H1 (cell line): ENCODE measurements at regions not wholly inside any gene's neighbourhood (a gene's known extent, or its start where the extent isn't known, plus 50 kb on each side); places are given as distances from the start of the nearest gene placed in this dataset.

ENCODE experiments used
- CTCF ChIA-PET: fragments of 300-600 bp; sonication (Branson Sonifier 250); formaldehyde crosslinking; loops from one replicate; lab custom pipeline; 2021; ENCODE audit not compliant: partially characterized antibody; lab: Charles Lee
- POLR2A ChIA-PET: fragments of 300-600 bp; sonication (Branson Sonifier 250); formaldehyde crosslinking; loops from one replicate; lab custom pipeline; 2021; ENCODE audit warnings: inconsistent platforms; ENCODE audit not compliant: partially characterized antibody; lab: Charles Lee
- DNase-seq, 2 experiments: peaks; one replicate each; pipeline versions ENCODE4 v3.0.0 to v3.0.0-alpha.2; 2010 to 2022; ENCODE audit warnings: low spot score in 2 of 2, low read depth in 1 of 2, mixed read lengths in 1 of 2
- FAIRE-seq: peaks from 2 replicates; lab custom pipeline; 2011; peaks lifted over from hg19 to GRCh38; lab: Jason Lieb, UNC
- H2AFZ ChIP-seq: 2 replicates; pipeline ENCODE4 v1.8.1; 2012; ENCODE audit warnings: low read length, inconsistent platforms
- H2AK5ac ChIP-seq: 2 replicates; pipeline ENCODE4 v1.6.1; 2013; ENCODE audit warnings: low read depth, low read length
- H2BK120ac ChIP-seq: replicated peaks from 2 replicates; pipeline ENCODE3; 2013; ENCODE audit warnings: low read depth, low read length, inconsistent platforms
- H2BK12ac ChIP-seq: 2 replicates; pipeline ENCODE4 v1.6.1; 2013; ENCODE audit warnings: low read depth, low read length
- H2BK15ac ChIP-seq: 2 replicates; pipeline ENCODE4 v1.6.1; 2013; ENCODE audit warnings: low read length
- H2BK20ac ChIP-seq: 2 replicates; pipeline ENCODE4 v1.6.1; 2013; ENCODE audit warnings: low read length
- H2BK5ac ChIP-seq: 2 replicates; pipeline ENCODE4 v1.6.1; 2013; ENCODE audit warnings: low read depth, low read length
- H3K14ac ChIP-seq: 2 replicates; pipeline ENCODE4 v1.6.1; 2013; ENCODE audit warnings: inconsistent platforms; ENCODE audit not compliant: insufficient read length
- H3K18ac ChIP-seq: 2 replicates; pipeline ENCODE4 v1.6.1; 2013; ENCODE audit warnings: low read length; ENCODE audit errors: extremely low read depth
- H3K23ac ChIP-seq: 2 replicates; pipeline ENCODE4 v1.6.1; 2013; ENCODE audit warnings: inconsistent platforms; ENCODE audit not compliant: insufficient read length
- H3K23me2 ChIP-seq: 2 replicates; pipeline ENCODE4 v1.6.1; 2013; ENCODE audit warnings: low read depth, low read length
- H3K27ac ChIP-seq: 2 replicates; pipeline ENCODE4 v1.6.1; 2011; ENCODE audit warnings: low read depth, low read length, inconsistent platforms
- H3K27me3 ChIP-seq, 4 experiments: replicated peaks in 1 of 4; 1 replicate in 1 of 4; 2 replicates in 3 of 4; pipeline versions ENCODE4 v1.6.1 to v1.8.1; 2011 to 2013; ENCODE audit warnings: low read length in 3 of 4, mild to moderate bottlenecking in 3 of 4, inconsistent platforms in 2 of 4, mixed read lengths in 2 of 4, moderate library complexity in 1 of 4; ENCODE audit not compliant: control insufficient read depth in 3 of 4, insufficient read depth in 3 of 4; ENCODE audit errors: extremely low read depth in 1 of 4
- H3K36me3 ChIP-seq, 4 experiments: 2 replicates each; pipeline versions ENCODE4 v1.6.1 to v1.8.1; 2011 to 2013; ENCODE audit warnings: mild to moderate bottlenecking in 4 of 4, low read length in 3 of 4, moderate library complexity in 2 of 4, control low read depth in 1 of 4, inconsistent platforms in 1 of 4; ENCODE audit not compliant: insufficient read depth in 4 of 4, control insufficient read depth in 2 of 4
- H3K4ac ChIP-seq: replicated peaks from 2 replicates; pipeline ENCODE3; 2013; ENCODE audit warnings: low read length, low read depth, mixed read lengths, inconsistent platforms; ENCODE audit not compliant: insufficient read length
- H3K4me1 ChIP-seq, 4 experiments: replicated peaks in 1 of 4; 1 replicate in 1 of 4; 2 replicates in 3 of 4; pipeline versions ENCODE4 v1.6.1 to v1.8.1; 2011 to 2013; ENCODE audit warnings: low read length in 3 of 4, inconsistent platforms in 2 of 4, mixed read lengths in 1 of 4; ENCODE audit not compliant: insufficient read depth in 4 of 4, control insufficient read depth in 3 of 4
- H3K4me2 ChIP-seq, 2 experiments: 2 replicates each; pipeline versions ENCODE4 v1.6.1 to v1.8.1; 2011 to 2013; ENCODE audit warnings: low read depth in 2 of 2, low read length in 2 of 2, control low read depth in 1 of 2, inconsistent platforms in 1 of 2, mild to moderate bottlenecking in 1 of 2; ENCODE audit not compliant: insufficient read depth in 1 of 2
- H3K4me3 ChIP-seq, 4 experiments: fragments of 200-600, 300-600 bp in 1 of 4; sonication (generic), shearing (Covaris generic), sonication (Bioruptor Twin) in 1 of 4; 2 replicates each; pipeline versions ENCODE4 v1.5.1 to v1.8.1; 2011 to 2016; ENCODE audit warnings: low read length in 4 of 4, low read depth in 3 of 4, control low read depth in 2 of 4, inconsistent platforms in 2 of 4, mild to moderate bottlenecking in 2 of 4, mixed read lengths in 1 of 4, moderate library complexity in 1 of 4; ENCODE audit not compliant: insufficient read depth in 2 of 4; ENCODE audit errors: extremely low read depth in 1 of 4
- H3K56ac ChIP-seq: replicated peaks from 2 replicates; pipeline ENCODE3; 2013; ENCODE audit warnings: low read depth, mild to moderate bottlenecking, mixed read lengths, low read length, inconsistent platforms; ENCODE audit not compliant: insufficient read length
- H3K79me1 ChIP-seq: 2 replicates; pipeline ENCODE4 v1.6.1; 2013; ENCODE audit warnings: low read depth, low read length, control low read depth
- H3K79me2 ChIP-seq, 2 experiments: 2 replicates each; pipeline versions ENCODE4 v1.6.1 to v1.8.1; 2012 to 2013; ENCODE audit warnings: low read length in 2 of 2, mild to moderate bottlenecking in 2 of 2, inconsistent platforms in 1 of 2; ENCODE audit not compliant: insufficient read depth in 2 of 2, control insufficient read depth in 1 of 2
- H3K9ac ChIP-seq, 4 experiments: replicated peaks in 1 of 4; 1 replicate in 1 of 4; 2 replicates in 3 of 4; pipeline versions ENCODE4 v1.6.1 to v1.8.1; 2011 to 2013; ENCODE audit warnings: low read depth in 3 of 4, low read length in 3 of 4, control low read depth in 2 of 4, mild to moderate bottlenecking in 2 of 4, moderate library complexity in 2 of 4, inconsistent platforms in 1 of 4; ENCODE audit errors: extremely low read depth in 1 of 4
- H3K9me3 ChIP-seq, 2 experiments: 2 replicates each; pipeline versions ENCODE4 v1.6.1 to v1.8.1; 2012 to 2013; ENCODE audit warnings: mild to moderate bottlenecking in 2 of 2, moderate library complexity in 2 of 2, control low read depth in 1 of 2, inconsistent platforms in 1 of 2, low read depth in 1 of 2, low read length in 1 of 2, mixed read lengths in 1 of 2; ENCODE audit not compliant: insufficient read depth in 2 of 2
- H4K20me1 ChIP-seq, 2 experiments: replicated peaks in 1 of 2; 2 replicates each; pipeline versions ENCODE3 to v1.8.1; 2011 to 2013; ENCODE audit warnings: inconsistent platforms in 2 of 2, low read length in 2 of 2, mild to moderate bottlenecking in 1 of 2; ENCODE audit not compliant: insufficient read depth in 2 of 2, control insufficient read depth in 1 of 2
- H4K5ac ChIP-seq: 2 replicates; pipeline ENCODE4 v1.6.1; 2013; ENCODE audit warnings: low read length, low read depth, mixed read lengths, inconsistent platforms; ENCODE audit not compliant: insufficient read length
- H4K8ac ChIP-seq: 2 replicates; pipeline ENCODE4 v1.8.0; 2013; ENCODE audit warnings: mild to moderate bottlenecking, moderate library complexity, low read length, inconsistent platforms; ENCODE audit not compliant: insufficient read depth; ENCODE audit errors: extremely low read depth
- H4K91ac ChIP-seq: replicated peaks from 2 replicates; pipeline ENCODE3; 2013; ENCODE audit warnings: low read length, mixed read lengths, inconsistent platforms; ENCODE audit not compliant: insufficient read length
- FOSL1 ChIP-seq: IDR thresholded peaks from 2 replicates; pipeline ENCODE4 v1.6.1; 2011; ENCODE audit warnings: mild to moderate bottlenecking, low read depth, low read length, moderate library complexity; ENCODE audit not compliant: insufficient read depth
- WGBS, 2 experiments: shearing (Covaris generic) in 1 of 2; methylation state at CpG; one replicate each; pipeline versions ENCODE4 v1.1.6 to v1.1.7; 2013 to 2015; ENCODE audit warnings: low lambda C conversion rate in 2 of 2, mixed read lengths in 2 of 2, inconsistent platforms in 1 of 2, low coverage in 1 of 2, missing lambda C conversion rate in 1 of 2; ENCODE audit not compliant: insufficient replicate concordance in 2 of 2, insufficient coverage in 1 of 2, insufficient read length in 1 of 2; ENCODE audit errors: extremely low coverage in 1 of 2, missing lambda C conversion rate in 1 of 2; 5-methylcytosine and 5-hydroxymethylcytosine counted together

- CTCF ChIA-PET = interaction anchor here (0.6 kb wide), 1 partner anchor 86 kb away, joined by 3 read pairs; no protein-coding TSS in a partner anchor
- Histone ChIP-seq H2AFZ (no peak overlapping the region; the same call in 1 of the 2 replicates), H2BK20ac (no peak overlapping the region), H3K9ac (no peak overlapping the region), H3K36me3 (no peaks in the 10 kb centered on the region), H2BK5ac (no peak overlapping the region), H3K4me1 (no peaks in the 10 kb centered on the region), H4K20me1 (no peaks in the 10 kb centered on the region), H4K5ac (no peak overlapping the region)
- no peak for TF ChIP-seq FOSL1
- TF ChIP-seq, all 59 proteins: peak for 0
- Histone ChIP-seq H3K4me2 (no peak overlapping the region), H3K79me1 (no peaks in the 10 kb centered on the region), H3K9me3 (no peaks in the 10 kb centered on the region), H3K23ac (no peak overlapping the region), H4K91ac (no peak overlapping the region), H3K79me2 (no peaks in the 10 kb centered on the region), H3K27ac (no peak overlapping the region), H2BK15ac (no peak overlapping the region), H3K4ac (no peak overlapping the region), H3K27me3 (no peaks in the 10 kb centered on the region), H2BK12ac (no peak overlapping the region), H3K56ac (no peak overlapping the region), H3K4me3 (no peak overlapping the region), H2BK120ac (no peak overlapping the region), H3K14ac (no peak overlapping the region), H4K8ac (no peak overlapping the region), H2AK5ac (no peak overlapping the region), H3K23me2 (no peaks in the 10 kb centered on the region), H3K18ac (no peak overlapping the region)
- whole genome bisulfite sequencing, 2 experiments = 100% methylated on average over 2 of the region's 2 CpGs; no CpG with 5 or more reads in 1 of the 2 experiments
- DNase-seq (no peak), FAIRE-seq (no peak)
- POLR2A ChIA-PET = no interaction called here
Measured at GRCh38 chr1:194473766-194474165, 1287.4 kb upstream of the B3GALT2 start.
